ENCODE measurements at regions not wholly inside any gene's neighbourhood (a gene's known extent, or its start where the extent isn't known, plus 50 kb on each side); places are given as distances from the start of the nearest gene placed in this dataset.

DNA sequence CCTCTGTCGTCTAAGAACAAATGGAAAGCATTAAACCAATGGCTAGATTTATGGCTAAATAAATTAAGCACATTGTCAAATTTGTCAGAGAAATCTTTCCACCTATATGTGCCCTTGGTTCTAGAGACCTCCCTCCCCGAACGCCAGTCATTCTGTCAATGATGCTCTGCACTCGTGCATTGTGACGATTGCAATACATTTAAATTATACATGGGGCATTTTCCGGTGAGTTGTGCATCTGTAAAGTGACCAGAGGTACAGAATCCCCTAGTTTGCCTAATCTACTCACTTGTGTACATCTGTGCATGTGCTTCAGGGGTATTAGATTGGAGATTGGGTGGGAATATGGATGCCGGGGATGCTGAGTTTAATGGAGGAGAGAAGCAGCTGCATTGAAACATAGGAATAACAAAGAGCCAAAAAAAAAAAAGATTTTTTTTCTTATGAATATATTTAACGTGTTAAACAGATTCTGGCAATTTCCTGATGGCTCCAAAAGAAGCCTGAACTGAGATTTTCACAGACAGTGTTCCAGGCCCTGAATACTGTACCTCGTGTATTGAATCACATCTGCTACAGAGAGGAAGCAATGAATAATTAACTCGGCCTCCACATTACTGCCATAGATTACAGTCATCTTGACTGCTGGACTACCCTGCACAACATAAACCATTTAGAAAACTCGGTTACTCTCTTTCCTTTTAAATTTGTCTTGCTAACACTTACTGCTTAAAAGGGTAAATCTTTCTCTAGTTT, 149.0 kb upstream of the C1orf87 start:
- TF ChIP-seq, protein P1, sequence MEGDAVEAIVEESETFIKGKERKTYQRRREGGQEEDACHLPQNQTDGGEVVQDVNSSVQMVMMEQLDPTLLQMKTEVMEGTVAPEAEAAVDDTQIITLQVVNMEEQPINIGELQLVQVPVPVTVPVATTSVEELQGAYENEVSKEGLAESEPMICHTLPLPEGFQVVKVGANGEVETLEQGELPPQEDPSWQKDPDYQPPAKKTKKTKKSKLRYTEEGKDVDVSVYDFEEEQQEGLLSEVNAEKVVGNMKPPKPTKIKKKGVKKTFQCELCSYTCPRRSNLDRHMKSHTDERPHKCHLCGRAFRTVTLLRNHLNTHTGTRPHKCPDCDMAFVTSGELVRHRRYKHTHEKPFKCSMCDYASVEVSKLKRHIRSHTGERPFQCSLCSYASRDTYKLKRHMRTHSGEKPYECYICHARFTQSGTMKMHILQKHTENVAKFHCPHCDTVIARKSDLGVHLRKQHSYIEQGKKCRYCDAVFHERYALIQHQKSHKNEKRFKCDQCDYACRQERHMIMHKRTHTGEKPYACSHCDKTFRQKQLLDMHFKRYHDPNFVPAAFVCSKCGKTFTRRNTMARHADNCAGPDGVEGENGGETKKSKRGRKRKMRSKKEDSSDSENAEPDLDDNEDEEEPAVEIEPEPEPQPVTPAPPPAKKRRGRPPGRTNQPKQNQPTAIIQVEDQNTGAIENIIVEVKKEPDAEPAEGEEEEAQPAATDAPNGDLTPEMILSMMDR (conservative IDR thresholded peaks at IDR 0.05), result no peak
- TF ChIP-seq EZH2 (IDR thresholded peaks at IDR 0.05; ENCODE audit: low read depth), result no peak
